Stomach (tissue), 8 donors: ENCODE measurements at regions not wholly inside any gene's neighbourhood (a gene's known extent, or its start where the extent isn't known, plus 50 kb on each side); places are given as distances from the start of the nearest gene placed in this dataset.

Experiments used
- DNase-seq, 2 donors: peaks; one replicate each; pipeline versions ENCODE4 v3.0.0 to v3.0.0-alpha.2; 2013 to 2019
- H3K27ac ChIP-seq, 5 donors: fragments of 200-600 bp in 4 of 5; sonication (generic) in 4 of 5; one replicate each; pipeline ENCODE4 v1.5.1; 2013 to 2019; ENCODE audit warnings: mild to moderate bottlenecking in 1 of 5, moderate library complexity in 1 of 5
- H3K27me3 ChIP-seq, 3 donors: fragments of 200-600 bp; sonication (generic); one replicate each; pipeline ENCODE4 v1.5.1; 2017 to 2019; ENCODE audit warnings: mixed run types in 1 of 3
- H3K36me3 ChIP-seq, 4 donors: fragments of 200-600 bp; sonication (generic); 1 replicate in 3 of 4; 2 replicates in 1 of 4; pipeline ENCODE4 v1.5.1; 2016 to 2019
- H3K4me1 ChIP-seq, 4 donors: fragments of 200-600 bp; sonication (generic); one replicate each; pipeline ENCODE4 v1.5.1; 2016 to 2019
- H3K4me3 ChIP-seq, 4 donors: fragments of 200-600 bp; sonication (generic) in 3 of 4; one replicate each; pipeline ENCODE4 v1.5.1; 2016 to 2019; ENCODE audit warnings: mild to moderate bottlenecking in 1 of 4
- H3K9me3 ChIP-seq, 4 donors: fragments of 200-600 bp; sonication (generic); one replicate each; pipeline ENCODE4 v1.5.1; 2016 to 2019
- CTCF ChIP-seq, 7 experiments: fragments of 450-650 bp in 4 of 7; fragments of 200-600 bp in 3 of 7; sonication (generic) in 3 of 7; IDR thresholded peaks; one replicate each; pipeline ENCODE4 v1.5.1; 2016 to 2019; ENCODE audit warnings: antibody characterized with exemption in 7 of 7, control low read depth in 2 of 7, mild to moderate bottlenecking in 1 of 7
- EP300 ChIP-seq: sonication (generic); formaldehyde crosslinking; IDR thresholded peaks from one replicate; pipeline ENCODE4 v1.6.1; 2017; ENCODE audit warnings: antibody characterized with exemption
- POLR2A ChIP-seq, 4 donors: fragments of 450-650 bp; IDR thresholded peaks; one replicate each; pipeline ENCODE4 v1.6.1; 2016; ENCODE audit warnings: antibody characterized with exemption in 4 of 4, control low read depth in 2 of 4, mild to moderate bottlenecking in 1 of 4, moderate library complexity in 1 of 4
- POLR2AphosphoS5 ChIP-seq, 3 donors: sonication (generic); formaldehyde crosslinking; IDR thresholded peaks; one replicate each; pipeline ENCODE4 v1.6.1; 2016; ENCODE audit warnings: antibody characterized with exemption in 3 of 3
- WGBS, 5 donors: extraction: QIAGEN DNeasy Blood & Tissue Kit in 3 of 5; methylation state at CpG; one replicate each; pipeline versions ENCODE4 v1.1.5 to v1.1.7; 2013 to 2018; 5-methylcytosine and 5-hydroxymethylcytosine counted together
- intact Hi-C: fragments of 100-400 bp; cut with DNase I; formaldehyde crosslinking; loops from one replicate; pipeline ENCODE4 v1.15.1; 2023; ENCODE audit warnings: low total_unique reads
- donor health status: healthy with polysubstance abuse.
- donor health status: Bipolar disorder and iron deficiency.
- donor health status: healthy.

- peaks cover 0 to 9% (median 2%) of the 10 kb centered on the region in 4 donors for H3K4me1 ChIP-seq
- H3K36me3 ChIP-seq = no peaks in the 10 kb centered on the region
- DNase-seq = peak in 1 of 2 donors; percentile 26
- intact Hi-C loops = no loop called here
- peak overlapping the region in 2 of 5 donors; percentile 12 to 53 for H3K27ac ChIP-seq
- WGBS, 5 donors = 63 to 74% (median 71%) methylated on average over 5 of the region's 5 CpGs
- no peaks in the 10 kb centered on the region for H3K27me3 ChIP-seq
- TF ChIP-seq POLR2A (IDR thresholded peaks at IDR 0.05) (no peak), CTCF (IDR thresholded peaks at IDR 0.05) (no peak), POLR2AphosphoS5 (IDR thresholded peaks at IDR 0.05) (no peak), EP300 (no peak)
- H3K9me3 ChIP-seq = no peaks in the 10 kb centered on the region
- H3K4me3 ChIP-seq = no peak overlapping the region
Observed at GRCh38 chr5:71880536-71880935, 161.5 kb downstream of the CARTPT start.

- 61 to 74% (median 66%) methylated on average over 10 of the region's 10 CpGs for WGBS, 5 donors
- Histone ChIP-seq H3K27ac (peak overlapping the region in 1 of 5 donors; percentile 34), H3K9me3 (no peaks in the 10 kb centered on the region), H3K4me3 (no peak overlapping the region), H3K4me1 (peaks cover 0 to 9% (median 2%) of the 10 kb centered on the region in 4 donors), H3K27me3 (no peaks in the 10 kb centered on the region), H3K36me3 (no peaks in the 10 kb centered on the region)
- TF ChIP-seq POLR2AphosphoS5 (IDR thresholded peaks at IDR 0.05) = no peak
- TF ChIP-seq EP300 = no peak
- no peak for TF ChIP-seq CTCF (IDR thresholded peaks at IDR 0.05)
- TF ChIP-seq POLR2A (IDR thresholded peaks at IDR 0.05) = no peak
- DNase-seq = no peak
- intact Hi-C loops = no loop called here
Observed at GRCh38 chr5:71882826-71883741, 164.0 kb downstream of the CARTPT start.

GRCh38 chr5:71883742-71884103 lies 164.6 kb downstream of the CARTPT start:
- Histone ChIP-seq H3K4me1 (peaks cover 0 to 9% (median 2%) of the 10 kb centered on the region in 4 donors), H3K27me3 (no peaks in the 10 kb centered on the region), H3K27ac (peak overlapping the region in 1 of 5 donors; percentile 34), H3K36me3 (no peaks in the 10 kb centered on the region), H3K4me3 (no peak overlapping the region), H3K9me3 (no peaks in the 10 kb centered on the region)
- intact Hi-C loops = no loop called here
- 61 to 74% (median 65%) methylated on average over 2 of the region's 2 CpGs for WGBS, 5 donors
- TF ChIP-seq POLR2AphosphoS5 (IDR thresholded peaks at IDR 0.05) (no peak), EP300 (no peak), POLR2A (IDR thresholded peaks at IDR 0.05) (no peak), CTCF (IDR thresholded peaks at IDR 0.05) (no peak)
- DNase-seq = no peak

- H3K27me3 ChIP-seq = no peaks in the 10 kb centered on the region
- intact Hi-C loops = no loop called here
- no peak for DNase-seq
Observed at GRCh38 chr5:71884926-71885325, 165.9 kb downstream of the CARTPT start.

More at GRCh38 chr5:71884926-71885325, 165.9 kb downstream of the CARTPT start:
- Histone ChIP-seq H3K4me3 (no peak overlapping the region), H3K4me1 (peaks cover 0 to 9% (median 2%) of the 10 kb centered on the region in 4 donors), H3K36me3 (no peaks in the 10 kb centered on the region), H3K27ac (no peak overlapping the region), H3K9me3 (no peaks in the 10 kb centered on the region)
- TF ChIP-seq POLR2AphosphoS5 (IDR thresholded peaks at IDR 0.05) = no peak
- no peak for TF ChIP-seq POLR2A (IDR thresholded peaks at IDR 0.05)
- no peak for TF ChIP-seq EP300
- TF ChIP-seq CTCF (IDR thresholded peaks at IDR 0.05) = no peak
